ENCODE measurements at regions not wholly inside any gene's neighbourhood (a gene's known extent, or its start where the extent isn't known, plus 50 kb on each side); places are given as distances from the start of the nearest gene placed in this dataset.

DNA sequence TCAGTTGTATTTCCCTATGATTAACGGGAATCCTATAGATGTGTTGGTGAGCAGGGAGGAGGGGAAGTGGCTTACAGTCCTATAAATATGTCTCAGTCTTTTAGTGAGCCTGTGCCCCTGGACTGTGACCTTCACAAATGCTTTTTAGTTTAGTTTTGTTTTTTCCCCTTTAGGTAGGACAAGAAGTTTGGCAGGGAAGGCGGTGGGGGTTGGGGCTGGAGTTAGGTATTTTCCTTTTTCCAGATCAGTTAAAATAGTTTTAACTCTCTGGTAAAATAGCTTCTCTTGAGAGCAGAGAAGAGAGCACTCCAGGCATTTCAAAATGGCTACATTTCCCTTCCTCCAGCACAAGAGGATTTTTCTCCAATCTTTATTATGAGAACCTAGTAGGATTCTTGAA lies 272.1 kb downstream of the SPATA31D1 start:
- no peaks in the 10 kb centered on the region for H3K36me3 ChIP-seq (ENCODE audit: low read length)
- no peak overlapping the region for H3K4me2 ChIP-seq (ENCODE audit: low read depth, low read length, poor library complexity, severe bottlenecking)
- H3K4me3 ChIP-seq (ENCODE audit: insufficient read depth, low read length, poor library complexity, severe bottlenecking): no peak overlapping the region
- no peaks in the 10 kb centered on the region for H3K9me2 ChIP-seq (replicated peaks; ENCODE audit: insufficient read depth, low read length)
- H3K79me2 ChIP-seq (ENCODE audit: insufficient read depth, low read length): no peaks in the 10 kb centered on the region
- H4K20me1 ChIP-seq (ENCODE audit: low read depth, low read length): no peaks in the 10 kb centered on the region
- no peaks in the 10 kb centered on the region for H3K27me3 ChIP-seq (ENCODE audit: low read length)
- H3F3A ChIP-seq (ENCODE audit: insufficient read depth): no peaks in the 10 kb centered on the region
- H3K27ac ChIP-seq (ENCODE audit: low read depth, low read length): no peak overlapping the region
- no peaks in the 10 kb centered on the region for H3K9me3 ChIP-seq (ENCODE audit: insufficient read depth, low read length)
- TF ChIP-seq, protein P1, sequence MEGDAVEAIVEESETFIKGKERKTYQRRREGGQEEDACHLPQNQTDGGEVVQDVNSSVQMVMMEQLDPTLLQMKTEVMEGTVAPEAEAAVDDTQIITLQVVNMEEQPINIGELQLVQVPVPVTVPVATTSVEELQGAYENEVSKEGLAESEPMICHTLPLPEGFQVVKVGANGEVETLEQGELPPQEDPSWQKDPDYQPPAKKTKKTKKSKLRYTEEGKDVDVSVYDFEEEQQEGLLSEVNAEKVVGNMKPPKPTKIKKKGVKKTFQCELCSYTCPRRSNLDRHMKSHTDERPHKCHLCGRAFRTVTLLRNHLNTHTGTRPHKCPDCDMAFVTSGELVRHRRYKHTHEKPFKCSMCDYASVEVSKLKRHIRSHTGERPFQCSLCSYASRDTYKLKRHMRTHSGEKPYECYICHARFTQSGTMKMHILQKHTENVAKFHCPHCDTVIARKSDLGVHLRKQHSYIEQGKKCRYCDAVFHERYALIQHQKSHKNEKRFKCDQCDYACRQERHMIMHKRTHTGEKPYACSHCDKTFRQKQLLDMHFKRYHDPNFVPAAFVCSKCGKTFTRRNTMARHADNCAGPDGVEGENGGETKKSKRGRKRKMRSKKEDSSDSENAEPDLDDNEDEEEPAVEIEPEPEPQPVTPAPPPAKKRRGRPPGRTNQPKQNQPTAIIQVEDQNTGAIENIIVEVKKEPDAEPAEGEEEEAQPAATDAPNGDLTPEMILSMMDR (IDR thresholded peaks at IDR 0.05; ENCODE audit: insufficient read depth, low read length, poor library complexity, severe bottlenecking): no peak
- no peak for TF ChIP-seq EZH2phosphoT487 (conservative IDR thresholded peaks at IDR 0.05; ENCODE audit: low read length)
- H3K9ac ChIP-seq (ENCODE audit: low read length): no peak overlapping the region
- H2AFZ ChIP-seq (ENCODE audit: low read depth, low read length, severe bottlenecking): no peak overlapping the region

DNA sequence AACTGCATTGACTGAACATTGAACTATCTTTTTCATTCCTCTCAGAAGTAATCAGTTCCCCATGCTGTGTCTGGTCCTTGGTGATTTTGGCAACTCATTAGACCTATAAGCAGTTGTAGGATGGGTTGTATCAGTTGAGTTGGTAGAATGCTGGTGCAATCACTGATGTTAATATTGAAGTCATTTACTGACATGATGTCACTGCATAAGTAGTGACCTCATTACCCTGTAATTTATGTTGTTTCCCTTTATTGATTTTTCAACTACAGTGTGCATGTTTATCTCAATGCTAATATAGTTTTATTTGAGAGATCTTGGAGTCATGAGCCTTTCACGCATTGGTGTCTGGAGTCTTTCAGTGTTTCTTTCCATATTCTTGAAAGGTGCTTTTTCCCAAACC lies 275.0 kb downstream of the SPATA31D1 start:
- Histone ChIP-seq H3K9me2 (replicated peaks; ENCODE audit: insufficient read depth, low read length) (no peaks in the 10 kb centered on the region), H3K4me3 (ENCODE audit: insufficient read depth, low read length, poor library complexity, severe bottlenecking) (no peak overlapping the region), H3K27ac (ENCODE audit: low read depth, low read length) (no peak overlapping the region), H3K4me2 (ENCODE audit: low read depth, low read length, poor library complexity, severe bottlenecking) (no peak overlapping the region), H3K36me3 (ENCODE audit: low read length) (no peaks in the 10 kb centered on the region), H2AFZ (ENCODE audit: low read depth, low read length, severe bottlenecking) (no peak overlapping the region), H3K9me3 (ENCODE audit: insufficient read depth, low read length) (no peaks in the 10 kb centered on the region), H3K9ac (ENCODE audit: low read length) (no peak overlapping the region), H3K79me2 (ENCODE audit: insufficient read depth, low read length) (no peaks in the 10 kb centered on the region), H3K27me3 (ENCODE audit: low read length) (no peaks in the 10 kb centered on the region), H3F3A (ENCODE audit: insufficient read depth) (no peaks in the 10 kb centered on the region), H4K20me1 (ENCODE audit: low read depth, low read length) (no peaks in the 10 kb centered on the region)
- TF ChIP-seq, protein P1 (IDR thresholded peaks at IDR 0.05; ENCODE audit: insufficient read depth, low read length, poor library complexity, severe bottlenecking): no peak
- TF ChIP-seq EZH2phosphoT487 (conservative IDR thresholded peaks at IDR 0.05; ENCODE audit: low read length): no peak

DNA sequence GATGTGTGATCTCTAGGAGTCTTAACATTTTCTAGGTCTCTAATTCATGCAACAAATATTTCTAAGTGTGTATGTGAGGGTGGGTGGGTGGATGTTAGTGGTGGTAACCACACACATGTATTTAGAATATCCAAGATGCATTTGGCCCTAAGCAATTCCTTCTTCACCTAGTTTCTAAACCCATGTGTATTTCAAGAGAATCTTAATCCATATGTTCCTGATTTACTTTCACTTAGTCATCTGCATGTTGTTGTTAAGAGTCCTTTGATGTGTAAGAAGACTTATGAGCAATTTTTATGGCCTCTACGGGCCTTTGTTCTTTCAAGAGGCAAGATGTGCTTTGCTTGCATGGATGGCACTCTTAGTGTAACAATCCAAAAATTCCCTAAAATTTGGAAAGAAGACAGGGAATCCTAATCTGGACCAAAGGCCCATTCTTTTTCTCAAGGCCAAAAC lies 282.6 kb downstream of the SPATA31D1 start:
- H3F3A ChIP-seq (ENCODE audit: insufficient read depth): no peaks in the 10 kb centered on the region
- no peaks in the 10 kb centered on the region for H3K9me3 ChIP-seq (ENCODE audit: insufficient read depth, low read length)
- no peaks in the 10 kb centered on the region for H4K20me1 ChIP-seq (ENCODE audit: low read depth, low read length)
- no peaks in the 10 kb centered on the region for H3K27me3 ChIP-seq (ENCODE audit: low read length)
- H3K79me2 ChIP-seq (ENCODE audit: insufficient read depth, low read length): no peaks in the 10 kb centered on the region
- H3K9me2 ChIP-seq (replicated peaks; ENCODE audit: insufficient read depth, low read length): no peaks in the 10 kb centered on the region
- H3K27ac ChIP-seq (ENCODE audit: low read depth, low read length): no peak overlapping the region
- no peak for TF ChIP-seq EZH2phosphoT487 (conservative IDR thresholded peaks at IDR 0.05; ENCODE audit: low read length)
- TF ChIP-seq, protein P1 (IDR thresholded peaks at IDR 0.05; ENCODE audit: insufficient read depth, low read length, poor library complexity, severe bottlenecking): no peak
- no peak overlapping the region for H2AFZ ChIP-seq (ENCODE audit: low read depth, low read length, severe bottlenecking)
- no peaks in the 10 kb centered on the region for H3K36me3 ChIP-seq (ENCODE audit: low read length)
- H3K4me3 ChIP-seq (ENCODE audit: insufficient read depth, low read length, poor library complexity, severe bottlenecking): no peak overlapping the region
- no peak overlapping the region for H3K4me2 ChIP-seq (ENCODE audit: low read depth, low read length, poor library complexity, severe bottlenecking)
- no peak overlapping the region for H3K9ac ChIP-seq (ENCODE audit: low read length)
